ENCODE measurements at regions not wholly inside any gene's neighbourhood (a gene's known extent, or its start where the extent isn't known, plus 50 kb on each side); places are given as distances from the start of the nearest gene placed in this dataset.
"Not testable (repeated sequence)": the region's sequence is repeated elsewhere in the genome, so short reads cannot be mapped to it uniquely, and the experiment has no call there.

DNA sequence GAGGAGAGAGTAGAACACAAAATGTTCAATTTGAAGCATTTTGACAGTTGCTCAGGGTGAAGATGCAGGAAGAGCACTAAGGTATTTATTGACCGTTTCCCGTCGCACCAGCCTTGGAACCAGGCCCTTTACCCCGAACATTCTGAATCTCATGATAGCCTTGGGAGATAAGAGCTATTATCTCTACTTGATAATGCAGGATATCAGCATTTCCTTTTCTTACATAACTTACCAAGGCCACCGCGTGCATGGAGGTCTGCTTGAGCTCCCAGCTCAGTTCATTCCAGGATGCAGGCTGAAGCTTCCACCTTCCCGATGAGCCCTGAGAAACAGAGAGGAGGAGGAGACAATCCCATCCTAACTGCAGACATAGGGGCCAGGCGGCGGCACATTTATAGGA lies 324.2 kb upstream of the COBL start:
- DNase-seq, result no peak

- DNase-seq, result no peak
These were observed 323.2 kb upstream of the COBL start for GRCh38 chr7:51639661-51640334.

GRCh38 chr7:51636503-51636902 lies 319.9 kb upstream of the COBL start:
- DNase-seq, result no peak

- DNase-seq, result no peak
These were observed 319.2 kb upstream of the COBL start for GRCh38 chr7:51635775-51636174.

DNA sequence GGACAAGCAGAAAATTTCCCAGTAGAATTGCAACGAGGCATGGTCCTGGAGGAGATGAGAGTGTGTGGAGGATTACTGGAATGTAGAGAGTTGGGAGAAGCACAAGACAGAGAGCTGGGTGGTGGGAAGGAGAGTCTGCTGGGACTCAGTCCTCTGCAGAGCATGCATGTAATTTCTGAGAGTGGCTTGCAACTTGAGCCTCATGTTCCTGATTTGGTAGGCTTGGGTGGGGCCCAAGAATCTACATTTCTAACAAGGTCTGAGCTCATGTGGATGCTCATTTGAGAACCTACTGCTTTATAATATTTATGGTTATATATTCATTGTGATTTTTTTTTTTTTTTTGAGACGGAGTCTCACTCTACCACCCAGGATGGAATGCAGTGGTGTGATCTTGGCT lies 317.9 kb upstream of the COBL start:
- no peak for DNase-seq

DNA sequence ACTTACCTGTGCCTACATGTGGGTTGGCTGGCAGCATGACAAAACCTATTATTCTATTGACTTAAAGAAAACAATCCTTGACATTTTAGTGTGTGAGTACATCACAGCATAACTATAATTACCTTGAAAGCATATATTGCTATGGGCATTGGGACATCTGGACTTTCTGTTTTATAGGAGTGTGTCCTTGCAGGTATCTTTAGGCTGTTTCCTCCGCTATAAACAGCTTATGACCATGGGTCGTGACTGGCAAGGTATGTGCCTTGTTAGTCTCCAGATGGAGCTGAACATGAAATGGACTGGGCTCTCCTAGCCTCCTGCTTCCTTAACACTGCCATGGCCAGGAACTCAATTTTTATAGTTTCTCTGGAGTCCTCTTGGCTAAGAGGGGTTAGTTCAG lies 317.4 kb upstream of the COBL start:
- DNase-seq, result no peak

DNA sequence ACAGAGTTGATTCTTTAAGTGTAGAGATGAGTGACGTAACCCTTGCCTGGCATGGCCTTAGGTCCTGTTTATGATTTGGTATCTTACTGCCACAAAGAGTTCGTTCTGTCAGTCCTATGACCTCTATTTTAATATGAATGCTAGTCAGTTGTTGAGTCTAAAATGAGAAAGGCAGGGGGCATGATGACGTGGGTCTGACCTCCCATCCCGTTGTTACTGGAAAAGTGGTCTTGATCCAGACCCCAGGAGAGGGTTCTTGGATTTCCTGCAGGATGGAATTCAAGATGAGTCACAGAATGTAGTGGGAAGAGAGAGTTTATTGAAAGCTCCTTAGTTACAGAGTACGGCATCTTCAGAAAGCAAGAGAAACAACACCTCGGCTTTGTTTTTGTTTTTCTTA lies 317.0 kb upstream of the COBL start:
- DNase-seq, result no peak

DNA sequence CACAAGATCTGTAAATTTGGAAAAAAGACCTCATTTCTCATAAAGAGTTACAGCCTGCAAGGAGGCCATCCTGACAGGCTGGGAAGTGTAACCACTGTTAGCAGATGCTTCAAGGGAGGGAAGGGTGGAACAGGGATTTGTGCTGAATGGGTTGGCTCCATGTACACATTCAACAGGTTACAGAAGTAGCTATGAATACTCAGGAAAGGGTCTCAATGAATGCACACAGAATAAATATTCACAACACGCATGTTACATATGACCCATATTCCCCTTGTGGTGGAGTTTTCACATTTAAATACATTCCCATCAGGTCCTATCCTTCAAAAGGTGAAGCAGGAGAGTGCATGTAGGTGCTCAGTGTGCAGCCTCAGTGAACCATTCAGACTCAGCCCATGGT lies 316.4 kb upstream of the COBL start:
- DNase-seq, result no peak

GRCh38 chr7:51630933-51631332 lies 314.3 kb upstream of the COBL start:
- no peak for DNase-seq

DNA sequence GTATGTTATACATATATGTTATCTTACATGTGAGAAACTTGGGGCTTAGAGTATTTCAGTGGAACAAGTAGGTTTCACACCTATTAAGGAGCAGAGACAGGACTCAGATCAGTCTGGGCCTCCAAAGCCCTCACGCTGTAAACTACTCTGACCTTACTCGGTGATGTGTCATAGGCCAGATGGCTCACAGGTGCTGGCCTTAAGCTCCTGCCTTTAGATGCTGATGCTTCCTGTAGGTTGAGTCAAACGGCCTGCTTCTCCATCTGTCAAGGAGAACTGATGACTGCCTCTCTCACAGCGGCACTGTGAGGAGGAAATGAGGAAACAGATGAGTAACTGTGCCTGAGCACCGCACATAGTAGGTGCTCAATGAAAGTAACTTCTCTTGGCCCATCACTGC lies 312.6 kb upstream of the COBL start:
- DNase-seq, result no peak

GRCh38 chr7:51621956-51622355 lies 305.3 kb upstream of the COBL start:
- no peak for DNase-seq

- DNase-seq, result no peak
These were observed 304.1 kb upstream of the COBL start for GRCh38 chr7:51620706-51621105.

- DNase-seq, result no peak
These were observed 303.3 kb upstream of the COBL start for GRCh38 chr7:51619880-51620279.

DNA sequence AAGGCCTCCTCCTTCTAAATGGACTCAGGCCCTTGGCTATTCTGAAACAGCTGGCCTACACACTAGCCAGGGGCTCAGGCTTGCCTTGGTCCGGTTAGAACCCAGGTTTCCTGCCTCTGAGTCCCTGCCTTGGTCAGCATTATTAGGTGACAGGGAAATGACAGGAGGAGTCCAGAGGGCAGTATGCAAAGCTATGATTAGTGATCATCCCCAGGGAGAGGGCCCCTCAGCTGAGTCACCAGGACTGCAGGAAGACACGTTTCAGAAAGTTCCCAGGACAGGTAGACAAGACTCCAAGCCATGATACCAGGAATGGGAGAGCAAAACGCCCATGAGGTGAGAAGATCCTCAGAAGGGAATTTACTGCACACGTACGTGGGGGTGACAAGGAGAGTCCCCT lies 301.1 kb upstream of the COBL start:
- no peak for DNase-seq

DNA sequence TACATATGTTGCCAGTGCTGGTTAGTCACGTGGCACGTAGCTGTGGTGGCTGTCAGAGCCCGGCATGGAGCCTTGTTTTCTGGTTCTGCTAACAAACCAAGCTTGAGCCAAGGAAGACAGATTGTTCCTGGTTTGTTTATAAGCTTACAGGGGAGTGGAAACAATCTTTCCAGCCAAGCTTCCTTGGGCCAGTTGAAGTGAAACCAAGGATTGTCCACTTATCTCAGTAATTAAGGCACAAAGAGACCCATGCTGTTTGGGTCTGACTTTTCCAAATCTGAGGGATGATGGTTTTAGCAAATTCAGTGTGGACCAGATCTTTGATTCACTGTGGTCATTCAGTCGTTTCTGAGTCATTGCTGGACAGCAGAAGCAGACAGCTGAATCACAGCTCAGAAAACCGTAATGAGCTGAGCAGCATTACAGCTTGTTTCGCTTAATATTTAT lies 297.3 kb upstream of the COBL start:
- DNase-seq, result no peak

GRCh38 chr7:51611937-51612336 lies 295.3 kb upstream of the COBL start:
- no peak for DNase-seq

DNA sequence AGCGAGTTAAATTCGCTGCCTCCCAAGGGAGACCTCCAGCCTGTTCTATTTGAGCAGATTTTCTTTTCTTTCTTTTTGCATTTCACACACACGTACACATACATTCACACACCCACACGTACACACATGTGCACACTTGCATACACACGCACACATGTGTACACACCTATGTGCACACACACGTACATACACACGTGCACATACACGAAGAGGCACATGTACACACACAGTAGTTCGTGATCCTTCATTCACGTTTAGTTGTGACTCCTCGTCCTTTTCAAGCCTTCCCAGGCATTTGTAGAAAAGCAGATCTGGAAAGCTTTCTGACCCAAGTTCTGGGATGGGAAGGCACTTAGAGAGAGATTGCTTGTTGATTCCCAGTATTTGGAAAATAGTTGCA lies 290.8 kb upstream of the COBL start:
- no peak for DNase-seq

DNA sequence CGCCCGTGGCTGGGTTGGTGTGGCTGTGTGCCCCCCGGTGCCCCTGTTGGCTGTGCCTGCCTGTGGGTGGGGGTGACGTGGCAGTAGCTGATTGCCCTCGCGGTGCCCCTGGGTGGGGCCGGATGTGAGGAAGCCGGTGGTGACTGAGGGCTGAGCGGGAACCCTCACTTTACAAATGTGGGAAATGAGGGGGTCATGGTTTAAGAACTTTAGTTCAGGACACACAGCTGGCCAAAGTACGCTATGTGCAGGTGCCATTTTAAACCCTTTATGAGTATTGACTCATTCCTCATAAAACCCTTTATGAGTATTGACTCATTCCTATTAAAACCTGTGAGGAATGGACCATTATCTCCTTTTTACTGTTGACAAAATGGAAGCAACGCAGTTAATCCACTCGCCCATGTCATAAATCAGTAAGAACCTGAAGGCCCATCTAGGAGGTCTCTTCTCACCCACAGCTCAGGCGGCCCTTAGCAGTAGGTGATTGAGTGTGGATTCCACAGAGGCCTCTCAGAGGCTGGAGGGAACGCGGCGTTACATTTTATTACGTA lies 290.1 kb upstream of the COBL start:
- no peak for DNase-seq

- no peak for DNase-seq
These were observed 285.8 kb upstream of the COBL start for GRCh38 chr7:51602376-51602775.

DNA sequence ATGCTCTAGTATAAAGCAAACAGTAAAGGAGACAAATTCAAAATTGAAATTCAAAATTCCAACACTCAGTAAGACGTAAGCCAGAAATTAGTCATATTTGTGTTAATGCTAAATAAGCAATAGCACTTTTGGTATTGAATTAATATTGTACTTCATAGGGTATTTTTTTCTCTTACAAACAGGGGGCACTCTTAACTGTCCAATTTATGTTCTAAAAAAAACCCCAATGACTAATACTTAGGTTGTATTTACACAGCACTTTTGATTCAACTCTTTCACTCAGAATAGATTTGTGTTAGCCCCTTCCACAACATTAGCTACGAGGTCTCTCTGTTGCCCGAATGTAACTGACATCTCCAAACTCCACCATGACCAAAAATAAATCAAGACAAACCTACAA lies 284.9 kb upstream of the COBL start:
- no peak for DNase-seq

DNA sequence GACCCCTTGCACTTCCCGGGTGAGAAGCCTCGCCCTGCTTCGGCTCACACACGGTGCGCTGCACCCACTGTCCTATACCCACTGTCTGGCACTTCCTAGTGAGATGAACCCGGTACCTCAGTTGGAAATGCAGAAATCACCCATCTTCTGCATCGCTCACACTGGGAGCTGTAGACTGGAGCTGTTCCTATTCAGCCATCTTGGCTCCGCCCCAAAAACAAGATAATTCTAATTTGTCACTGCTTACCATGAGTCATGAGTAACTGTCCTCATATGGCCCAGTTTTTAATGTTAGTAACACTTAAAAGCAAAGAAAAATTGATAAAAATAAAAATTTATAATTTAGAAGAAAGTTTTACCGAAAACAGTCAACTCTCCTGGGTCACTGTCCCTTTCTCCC lies 283.3 kb upstream of the COBL start:
- not testable (repeated sequence) for DNase-seq

DNA sequence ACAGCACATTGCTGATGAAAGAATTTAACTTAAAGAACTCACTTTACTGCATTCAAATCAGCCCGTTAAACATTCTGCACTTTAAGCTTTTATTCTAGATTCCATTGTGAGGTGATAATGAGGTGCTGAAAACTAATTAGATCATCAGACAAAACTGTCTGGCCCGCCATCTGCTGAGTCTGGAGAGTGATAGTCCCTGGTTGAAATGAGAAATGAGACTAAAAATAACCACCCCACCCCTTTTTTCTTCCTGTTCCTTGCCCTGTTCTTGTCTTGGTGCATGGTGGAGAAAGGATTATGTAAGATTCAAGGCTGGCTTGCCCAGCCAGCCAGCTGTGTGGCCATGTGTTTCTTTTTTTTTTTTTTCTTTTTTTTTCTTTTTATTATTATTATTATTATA lies 277.0 kb upstream of the COBL start:
- DNase-seq, result no peak

DNA sequence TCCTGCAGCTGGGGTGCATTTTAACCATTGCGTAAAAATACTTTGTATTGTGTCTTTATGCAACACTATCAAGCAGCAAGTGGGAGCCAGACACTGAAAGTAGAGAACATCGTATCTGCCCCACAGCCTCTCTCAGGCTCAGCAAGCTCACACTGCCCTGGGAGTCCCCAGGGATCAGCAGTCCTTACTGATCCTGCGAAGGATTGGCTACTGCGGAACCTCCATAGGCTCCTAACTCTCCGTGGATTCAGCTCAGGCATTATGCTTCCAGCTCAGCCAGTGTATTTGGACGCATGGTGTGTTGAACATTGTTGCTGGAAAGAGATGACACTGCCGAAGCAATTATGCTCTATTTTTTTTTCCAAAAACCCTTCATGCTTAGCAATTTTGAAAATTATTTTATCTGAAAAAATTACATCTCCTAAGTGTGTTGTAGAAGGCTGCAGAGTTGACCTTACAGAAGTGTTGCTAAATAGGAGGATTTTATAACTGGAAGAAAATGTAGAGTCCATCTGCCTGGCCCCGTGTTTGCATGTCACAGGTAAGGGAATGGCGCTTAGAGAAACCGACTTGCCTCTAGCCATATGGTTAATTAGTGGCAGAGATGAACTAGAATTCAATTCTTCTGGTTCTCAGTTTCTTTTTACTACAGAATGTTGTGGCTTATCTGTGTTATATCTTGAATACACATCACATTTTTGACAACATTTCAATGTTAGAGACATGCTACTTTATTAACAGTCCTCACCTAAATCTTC lies 276.4 kb upstream of the COBL start:
- no peak for DNase-seq

GRCh38 chr7:51591223-51591622 lies 274.6 kb upstream of the COBL start:
- no peak for DNase-seq

- DNase-seq, result no peak
These were observed 274.1 kb upstream of the COBL start for GRCh38 chr7:51590746-51591145.

All from activated CD8-positive, alpha-beta memory T cell treated with anti-CD3 and anti-CD28 coated beads for 24 hours (primary cell).